Retinal pigment epithelial cell (primary cell): ENCODE measurements at regions not wholly inside any gene's neighbourhood (a gene's known extent, or its start where the extent isn't known, plus 50 kb on each side); places are given as distances from the start of the nearest gene placed in this dataset.

Experiments used
- DNase-seq: peaks from one replicate; pipeline ENCODE4 v3.0.0-alpha.2; 2010; ENCODE audit warnings: low read depth
- H3K4me3 ChIP-seq: 2 replicates; pipeline ENCODE4 v1.5.1; 2011; ENCODE audit warnings: mild to moderate bottlenecking, low read length, control low read depth, moderate library complexity
- CTCF ChIP-seq: conservative IDR thresholded peaks from 2 replicates; pipeline ENCODE4 v1.5.1; 2011; ENCODE audit warnings: low read depth, low read length, control low read depth, inconsistent platforms

- DNase-seq: no peak
- H3K4me3 ChIP-seq: no peak overlapping the region
- TF ChIP-seq CTCF: no peak
Observed at GRCh38 chr18:42412896-42413295, 457.9 kb downstream of the PIK3C3 start.

- DNase-seq: no peak
- no peak overlapping the region for H3K4me3 ChIP-seq
- TF ChIP-seq CTCF: no peak
Observed at GRCh38 chr18:42413870-42414269, 458.8 kb downstream of the PIK3C3 start.

- no peak for DNase-seq
- no peak for TF ChIP-seq CTCF
- H3K4me3 ChIP-seq: no peak overlapping the region
Observed at GRCh38 chr18:42414756-42415454, 459.9 kb downstream of the PIK3C3 start.

- no peak for DNase-seq
- TF ChIP-seq CTCF: no peak
Observed at GRCh38 chr18:42417189-42417588, 462.2 kb downstream of the PIK3C3 start.

GRCh38 chr18:42418121-42418520 is 463.1 kb downstream of the PIK3C3 start:
- DNase-seq: no peak
- H3K4me3 ChIP-seq: no peak overlapping the region
- no peak for TF ChIP-seq CTCF

More at GRCh38 chr18:42417189-42417588, 462.2 kb downstream of the PIK3C3 start:
- no peak overlapping the region for H3K4me3 ChIP-seq

- no peak for TF ChIP-seq CTCF
- no peak overlapping the region for H3K4me3 ChIP-seq
- no peak for DNase-seq
Observed at GRCh38 chr18:42425025-42425424, 470.0 kb downstream of the PIK3C3 start.

- no peak overlapping the region for H3K4me3 ChIP-seq
- no peak for DNase-seq
- TF ChIP-seq CTCF: no peak
Observed at GRCh38 chr18:42426496-42427015, 471.5 kb downstream of the PIK3C3 start.
